Choroid plexus epithelial cell (primary cell): ENCODE measurements at regions not wholly inside any gene's neighbourhood (a gene's known extent, or its start where the extent isn't known, plus 50 kb on each side); places are given as distances from the start of the nearest gene placed in this dataset.

Source experiments
- DNase-seq: peaks from one replicate; pipeline ENCODE4 v3.0.0-alpha.2; 2010; ENCODE audit warnings: low read depth
- H3K4me3 ChIP-seq: 2 replicates; pipeline ENCODE4 v1.5.1; 2011; ENCODE audit warnings: low read depth, mild to moderate bottlenecking, control low read depth, low read length, moderate library complexity
- TF ChIP-seq, protein P1 (sequence below): conservative IDR thresholded peaks from 2 replicates; pipeline ENCODE4 v1.5.1; 2011; ENCODE audit warnings: low read depth, mild to moderate bottlenecking, control low read depth, inconsistent platforms, low read length, moderate library complexity

DNA sequence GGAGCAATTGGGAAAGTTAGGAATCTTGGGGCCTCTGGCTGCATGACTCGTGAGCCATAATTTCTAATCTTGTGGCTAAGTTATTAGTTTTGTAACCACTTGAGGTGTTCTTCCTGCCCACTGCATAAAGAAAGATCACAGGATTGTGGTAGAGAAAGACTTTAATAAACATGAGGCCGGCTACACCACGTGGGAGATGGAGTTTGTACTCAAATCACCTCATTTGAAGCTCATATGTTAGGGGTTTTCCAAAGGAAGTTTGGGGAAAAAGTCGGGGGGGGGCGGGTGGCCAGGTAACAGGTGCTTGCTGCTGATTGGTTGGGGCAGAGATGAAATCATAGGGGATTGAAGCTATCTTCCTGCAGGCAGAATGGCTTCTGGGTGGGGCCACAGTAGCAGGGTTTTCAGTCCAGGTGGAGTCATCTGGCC is 287.8 kb downstream of the ZNF674 start:
- TF ChIP-seq, protein P1, sequence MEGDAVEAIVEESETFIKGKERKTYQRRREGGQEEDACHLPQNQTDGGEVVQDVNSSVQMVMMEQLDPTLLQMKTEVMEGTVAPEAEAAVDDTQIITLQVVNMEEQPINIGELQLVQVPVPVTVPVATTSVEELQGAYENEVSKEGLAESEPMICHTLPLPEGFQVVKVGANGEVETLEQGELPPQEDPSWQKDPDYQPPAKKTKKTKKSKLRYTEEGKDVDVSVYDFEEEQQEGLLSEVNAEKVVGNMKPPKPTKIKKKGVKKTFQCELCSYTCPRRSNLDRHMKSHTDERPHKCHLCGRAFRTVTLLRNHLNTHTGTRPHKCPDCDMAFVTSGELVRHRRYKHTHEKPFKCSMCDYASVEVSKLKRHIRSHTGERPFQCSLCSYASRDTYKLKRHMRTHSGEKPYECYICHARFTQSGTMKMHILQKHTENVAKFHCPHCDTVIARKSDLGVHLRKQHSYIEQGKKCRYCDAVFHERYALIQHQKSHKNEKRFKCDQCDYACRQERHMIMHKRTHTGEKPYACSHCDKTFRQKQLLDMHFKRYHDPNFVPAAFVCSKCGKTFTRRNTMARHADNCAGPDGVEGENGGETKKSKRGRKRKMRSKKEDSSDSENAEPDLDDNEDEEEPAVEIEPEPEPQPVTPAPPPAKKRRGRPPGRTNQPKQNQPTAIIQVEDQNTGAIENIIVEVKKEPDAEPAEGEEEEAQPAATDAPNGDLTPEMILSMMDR: no peak
- no peak overlapping the region for H3K4me3 ChIP-seq
- DNase-seq: no peak

DNA sequence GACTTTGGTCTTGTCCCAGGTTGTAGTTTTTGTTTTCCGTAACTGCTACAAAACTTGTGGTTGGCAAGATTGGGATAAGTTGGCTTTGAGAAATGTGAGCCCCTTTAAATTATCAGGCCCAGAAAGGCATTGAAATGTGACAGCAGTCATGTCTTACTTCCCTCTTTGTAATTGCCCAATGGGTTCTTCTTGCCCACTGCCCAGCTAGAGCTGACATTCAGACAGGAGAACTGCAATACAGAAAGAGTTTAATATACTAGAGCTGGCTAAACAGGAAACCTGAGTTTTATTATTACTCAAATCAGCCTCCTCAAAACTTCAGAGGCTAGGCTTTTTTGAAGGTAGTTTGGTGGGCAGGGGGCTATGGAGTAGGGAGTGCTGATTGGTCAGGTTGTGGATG is 288.3 kb downstream of the ZNF674 start:
- H3K4me3 ChIP-seq: no peak overlapping the region
- TF ChIP-seq, protein P1: no peak
- DNase-seq: no peak

DNA sequence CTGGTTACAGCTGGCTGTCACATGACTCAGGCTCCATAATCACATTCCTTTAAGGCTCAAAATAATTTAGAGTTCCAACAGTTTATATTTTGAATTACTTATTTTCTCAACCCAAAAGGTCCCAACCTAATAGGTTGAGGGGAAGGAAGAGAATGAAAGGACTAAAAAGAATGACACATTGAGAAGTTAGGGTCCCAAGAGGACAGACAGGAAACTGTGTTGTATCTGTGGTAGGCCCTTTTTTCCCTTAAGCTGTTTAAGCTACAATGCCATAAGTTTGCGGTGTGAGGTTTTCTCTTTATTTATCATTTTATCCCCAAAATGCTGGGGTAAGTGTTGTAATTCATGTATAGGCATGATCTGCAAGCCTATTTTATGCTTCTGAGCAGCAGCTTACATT is 290.2 kb downstream of the ZNF674 start:
- TF ChIP-seq, protein P1: no peak

DNA sequence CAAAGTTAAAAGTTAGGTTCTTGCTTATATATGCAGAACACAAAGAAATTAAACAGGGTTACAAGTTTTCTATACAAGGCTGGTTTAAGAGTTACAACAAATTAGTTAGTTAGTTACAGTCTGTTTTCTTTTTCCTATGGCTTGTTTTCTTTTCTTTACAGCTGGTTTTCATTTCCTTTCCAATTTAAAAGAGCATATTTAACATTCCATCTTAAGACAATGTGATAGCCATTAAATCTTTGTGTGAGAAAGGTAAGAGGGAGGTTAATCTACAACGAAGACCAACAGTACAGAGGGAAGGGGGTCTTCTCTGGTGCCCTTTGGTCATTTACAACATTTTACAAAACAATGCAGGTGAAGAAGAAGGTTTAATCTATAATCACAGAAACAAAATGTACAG is 290.6 kb downstream of the ZNF674 start:
- DNase-seq: peak; percentile 3
- H3K4me3 ChIP-seq: no peak overlapping the region
- TF ChIP-seq, protein P1: no peak

More for the DNA sequence above, 290.2 kb downstream of the ZNF674 start:
- no peak overlapping the region for H3K4me3 ChIP-seq
- DNase-seq: peak; percentile 3

DNA sequence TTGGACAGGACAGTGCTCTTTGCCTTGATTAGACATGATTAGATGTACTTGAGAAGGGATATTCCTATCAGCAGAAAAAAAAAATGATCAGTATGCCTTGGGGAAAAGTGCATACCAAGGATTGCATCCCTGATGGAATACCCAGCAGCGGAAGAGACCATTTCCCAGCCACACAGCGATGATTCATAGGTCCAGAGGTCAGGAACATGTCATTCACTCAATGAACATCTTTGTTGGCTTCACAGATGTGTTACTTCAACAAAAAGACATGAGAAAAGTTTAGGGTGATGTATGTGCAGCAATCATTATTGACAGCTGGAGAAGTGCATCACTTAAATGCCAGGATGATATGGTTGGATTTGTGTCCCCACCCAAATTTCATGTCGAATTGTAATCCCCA is 293.5 kb downstream of the ZNF674 start:
- H3K4me3 ChIP-seq: no peak overlapping the region
- TF ChIP-seq, protein P1: no peak
- peak; percentile 9 for DNase-seq

DNA sequence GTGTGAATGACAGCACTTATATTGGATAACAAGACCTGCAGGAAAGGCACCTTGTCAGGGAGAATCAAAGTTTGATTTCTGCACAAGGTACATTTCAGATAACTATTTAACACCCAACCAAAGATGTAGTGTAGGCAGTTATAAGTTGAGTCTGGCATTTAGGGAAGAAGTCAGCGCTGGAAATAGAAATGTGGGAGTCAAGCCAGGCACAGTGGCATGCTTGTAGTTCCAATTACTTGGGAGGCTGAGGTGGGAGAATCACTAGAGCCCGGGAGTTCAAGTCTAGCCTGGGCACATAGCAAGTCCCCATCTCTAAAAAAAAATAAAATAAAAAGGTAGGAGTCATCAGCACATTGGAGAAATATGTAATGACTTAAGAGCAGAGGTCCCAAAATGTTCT is 295.1 kb downstream of the ZNF674 start:
- H3K4me3 ChIP-seq: no peak overlapping the region
- TF ChIP-seq, protein P1: no peak
- DNase-seq: no peak

DNA sequence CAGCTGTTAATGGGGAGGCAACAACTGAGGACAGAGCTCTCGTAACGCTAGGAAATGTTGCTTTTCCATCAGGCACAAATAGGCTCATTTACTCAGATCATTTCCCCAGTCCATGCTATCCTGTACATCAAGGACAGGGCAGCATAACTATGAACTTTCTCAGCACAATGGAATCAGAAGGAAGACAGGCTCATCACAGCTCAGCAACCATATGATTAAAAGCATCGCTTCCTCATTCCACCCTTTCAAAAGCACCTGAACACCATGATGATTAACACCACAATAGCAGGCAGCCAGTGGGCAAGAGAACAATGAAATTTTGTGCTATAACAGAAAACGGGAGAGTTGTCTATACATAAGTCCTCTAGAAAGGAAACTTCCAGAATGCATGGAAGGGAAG is 297.8 kb downstream of the ZNF674 start:
- TF ChIP-seq, protein P1: no peak
- no peak overlapping the region for H3K4me3 ChIP-seq
- no peak for DNase-seq
